ENCODE measurements at regions not wholly inside any gene's neighbourhood (a gene's known extent, or its start where the extent isn't known, plus 50 kb on each side); places are given as distances from the start of the nearest gene placed in this dataset.

GRCh38 chr12:4104722-4105244 lies 168.8 kb upstream of the CCND2 start:
- TF ChIP-seq CTCF (IDR thresholded peaks at IDR 0.05 in 2 of 3, conservative IDR thresholded peaks at IDR 0.05 in 1 of 3; ENCODE audit: control insufficient read depth in 2 of 3, extremely low read depth in 1 of 3, insufficient read depth in 1 of 3, low read depth in 3 of 3, low read length in 3 of 3) (no peak), MEF2A (IDR thresholded peaks at IDR 0.05; ENCODE audit: insufficient read depth, low read depth, low read length) (no peak), MXI1 (IDR thresholded peaks at IDR 0.05; ENCODE audit: low read depth, low read length) (no peak), TCF12 (IDR thresholded peaks at IDR 0.05; ENCODE audit: low read depth, low read length) (no peak), POLR2A (IDR thresholded peaks at IDR 0.05; ENCODE audit: low read depth, low read length) (no peak), TARDBP (IDR thresholded peaks at IDR 0.05; ENCODE audit: borderline replicate concordance) (no peak), FOS (IDR thresholded peaks at IDR 0.05; ENCODE audit: borderline replicate concordance, extremely low read depth, insufficient read length) (no peak), ZBED1 (IDR thresholded peaks at IDR 0.05; ENCODE audit: borderline replicate concordance) (no peak), CEBPB (IDR thresholded peaks at IDR 0.05; ENCODE audit: borderline replicate concordance in 1 of 2, low read depth in 2 of 2, low read length in 2 of 2) (no peak), RELB (IDR thresholded peaks at IDR 0.05; ENCODE audit: low read depth) (no peak), EZH2 (IDR thresholded peaks at IDR 0.05; ENCODE audit: borderline replicate concordance, control insufficient read depth, low read depth, low read length) (no peak), HDAC2 (IDR thresholded peaks at IDR 0.05) (no peak)
